ENCODE measurements at regions not wholly inside any gene's neighbourhood (a gene's known extent, or its start where the extent isn't known, plus 50 kb on each side); places are given as distances from the start of the nearest gene placed in this dataset.

DNA sequence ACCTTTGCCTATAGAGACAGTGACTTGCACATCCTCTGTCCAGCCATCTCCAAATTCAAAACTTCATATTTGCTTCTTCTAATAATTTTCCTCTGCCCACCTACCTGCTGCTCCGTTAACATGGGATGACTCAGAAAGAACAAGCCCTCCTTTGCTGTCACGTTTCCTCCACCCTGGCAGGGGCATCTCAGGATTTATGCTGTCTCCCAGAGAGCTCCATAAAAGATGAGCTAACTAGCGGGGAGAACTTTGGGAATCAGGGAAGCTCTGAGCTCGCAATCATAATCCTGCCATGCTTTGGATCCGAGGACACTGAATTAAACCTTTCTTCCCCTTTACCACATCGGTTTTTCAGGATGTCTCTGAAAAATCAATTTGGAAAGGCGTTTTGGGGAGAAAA, 78.4 kb upstream of the FSTL4 start:
- H3K27ac Mint-ChIP-seq = no peak overlapping the region
- H3K27ac ChIP-seq (ENCODE audit: insufficient read length, low read depth, low read length) = no peak overlapping the region
- no peaks in the 10 kb centered on the region for H4K20me1 ChIP-seq (ENCODE audit: control insufficient read depth, insufficient read depth, insufficient read length)
- no peak overlapping the region for H2AFZ ChIP-seq (ENCODE audit: low read length)
- no peak overlapping the region for H3K4ac ChIP-seq (ENCODE audit: low read depth, low read length)
- H3K4me2 ChIP-seq (ENCODE audit: insufficient read depth, insufficient read length, low read length) = no peak overlapping the region
- no peak overlapping the region for H2BK120ac ChIP-seq (ENCODE audit: low read depth, low read length, poor library complexity, severe bottlenecking)
- H2BK20ac ChIP-seq (ENCODE audit: low read depth, low read length, poor library complexity, severe bottlenecking) = no peak overlapping the region
- no peak overlapping the region for H3K18ac ChIP-seq (ENCODE audit: insufficient read length, low read depth, low read length)
- no peak overlapping the region for H2BK15ac ChIP-seq (ENCODE audit: low read depth, low read length)
- no peak overlapping the region for H3K56ac ChIP-seq (ENCODE audit: insufficient read length, low read depth, low read length)
- peaks cover 10% of the 10 kb centered on the region for H3K27me3 Mint-ChIP-seq (ENCODE audit: low read depth)
- no peak overlapping the region for H3K14ac ChIP-seq (ENCODE audit: insufficient read depth, low read length)
- no peak overlapping the region for H3K9ac ChIP-seq (ENCODE audit: extremely low read depth, insufficient read length, low read length)
- peaks cover 0 to 8% of the 10 kb centered on the region in 2 experiments for H3K4me1 Mint-ChIP-seq
- H4K8ac ChIP-seq (replicated peaks; ENCODE audit: insufficient read length, low read depth, low read length) = no peak overlapping the region
- H3K4me1 ChIP-seq (ENCODE audit: insufficient read depth, low read length) = no peaks in the 10 kb centered on the region
- H4K91ac ChIP-seq (ENCODE audit: insufficient read length, low read depth, low read length) = no peak overlapping the region
- DNase-seq = no peak
- H3K23ac ChIP-seq (ENCODE audit: insufficient read length, low read depth, low read length) = no peak overlapping the region
- H3T11ph ChIP-seq (ENCODE audit: low read length) = no peak overlapping the region
- H2BK5ac ChIP-seq (ENCODE audit: insufficient read length, low read length) = no peak overlapping the region
- TF ChIP-seq, protein P1, sequence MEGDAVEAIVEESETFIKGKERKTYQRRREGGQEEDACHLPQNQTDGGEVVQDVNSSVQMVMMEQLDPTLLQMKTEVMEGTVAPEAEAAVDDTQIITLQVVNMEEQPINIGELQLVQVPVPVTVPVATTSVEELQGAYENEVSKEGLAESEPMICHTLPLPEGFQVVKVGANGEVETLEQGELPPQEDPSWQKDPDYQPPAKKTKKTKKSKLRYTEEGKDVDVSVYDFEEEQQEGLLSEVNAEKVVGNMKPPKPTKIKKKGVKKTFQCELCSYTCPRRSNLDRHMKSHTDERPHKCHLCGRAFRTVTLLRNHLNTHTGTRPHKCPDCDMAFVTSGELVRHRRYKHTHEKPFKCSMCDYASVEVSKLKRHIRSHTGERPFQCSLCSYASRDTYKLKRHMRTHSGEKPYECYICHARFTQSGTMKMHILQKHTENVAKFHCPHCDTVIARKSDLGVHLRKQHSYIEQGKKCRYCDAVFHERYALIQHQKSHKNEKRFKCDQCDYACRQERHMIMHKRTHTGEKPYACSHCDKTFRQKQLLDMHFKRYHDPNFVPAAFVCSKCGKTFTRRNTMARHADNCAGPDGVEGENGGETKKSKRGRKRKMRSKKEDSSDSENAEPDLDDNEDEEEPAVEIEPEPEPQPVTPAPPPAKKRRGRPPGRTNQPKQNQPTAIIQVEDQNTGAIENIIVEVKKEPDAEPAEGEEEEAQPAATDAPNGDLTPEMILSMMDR (conservative IDR thresholded peaks at IDR 0.05) = no peak
- no peaks in the 10 kb centered on the region for H3K79me2 ChIP-seq (ENCODE audit: insufficient read depth, low read length)
- H3K9me3 Mint-ChIP-seq = no peaks in the 10 kb centered on the region
- no peaks in the 10 kb centered on the region for H3K23me2 ChIP-seq (ENCODE audit: insufficient read length, low read depth, low read length, poor library complexity, severe bottlenecking)
- no peak overlapping the region for H4K5ac ChIP-seq (ENCODE audit: insufficient read length, low read depth, low read length)
- no peak overlapping the region for H3K4me3 Mint-ChIP-seq
- H3K9me3 ChIP-seq (ENCODE audit: control insufficient read depth, low read depth, low read length) = no peaks in the 10 kb centered on the region
- H2BK12ac ChIP-seq (ENCODE audit: insufficient read length, low read depth, low read length) = no peak overlapping the region
- H2AK5ac ChIP-seq (ENCODE audit: insufficient read length, low read length) = no peak overlapping the region
- no CpG with 5 or more reads among the region's 7 CpGs for WGBS (ENCODE audit: extremely low coverage, insufficient read length, low lambda C conversion rate)
- no peaks in the 10 kb centered on the region for H3K27me3 ChIP-seq (ENCODE audit: insufficient read depth, low read length)
- H3K79me1 ChIP-seq (ENCODE audit: insufficient read depth, low read depth, low read length, poor library complexity, severe bottlenecking) = no peaks in the 10 kb centered on the region
- no peaks in the 10 kb centered on the region; a peak in 1 of 7 replicates for H3K36me3 Mint-ChIP-seq (ENCODE audit: insufficient read depth in 1 of 3, low read depth in 3 of 3)
